ENCODE measurements at regions not wholly inside any gene's neighbourhood (a gene's known extent, or its start where the extent isn't known, plus 50 kb on each side); places are given as distances from the start of the nearest gene placed in this dataset.

- no peak for DNase-seq
Observed at GRCh38 chr11:40062616-40063015, 1396.8 kb downstream of the LRRC4C start.

- no peak for DNase-seq
Observed at GRCh38 chr11:40061221-40061620, 1398.2 kb downstream of the LRRC4C start.

- DNase-seq, result no peak
Observed at GRCh38 chr11:40054631-40055030, 1404.8 kb downstream of the LRRC4C start.

- DNase-seq, result no peak
Observed at GRCh38 chr11:40045312-40045711, 1414.1 kb downstream of the LRRC4C start.

- no peak for DNase-seq
Observed at GRCh38 chr11:40037005-40037404, 1422.4 kb downstream of the LRRC4C start.

- no peak for DNase-seq
Observed at GRCh38 chr11:40032331-40032730, 1427.1 kb downstream of the LRRC4C start.

- no peak for DNase-seq
Observed at GRCh38 chr11:40030867-40031266, 1428.6 kb downstream of the LRRC4C start.

GRCh38 chr11:40029391-40029790, 1430.1 kb downstream of the LRRC4C start:
- no peak for DNase-seq

GRCh38 chr11:40027720-40028119, 1431.7 kb downstream of the LRRC4C start:
- DNase-seq, result no peak

GRCh38 chr11:40023724-40024123, 1435.7 kb downstream of the LRRC4C start:
- DNase-seq, result no peak

GRCh38 chr11:40010011-40010410, 1449.4 kb downstream of the LRRC4C start:
- DNase-seq, result no peak

GRCh38 chr11:39992551-39992950, 1466.9 kb downstream of the LRRC4C start:
- DNase-seq, result no peak

- no peak for DNase-seq
Observed at GRCh38 chr11:39990421-39990831, 1469.0 kb downstream of the LRRC4C start.

GRCh38 chr11:39975091-39975490, 1484.4 kb downstream of the LRRC4C start:
- DNase-seq, result no peak

GRCh38 chr11:39972461-39972860, 1487.0 kb downstream of the LRRC4C start:
- DNase-seq, result no peak

- DNase-seq, result no peak
Observed at GRCh38 chr11:39971938-39972337, 1487.5 kb downstream of the LRRC4C start.

GRCh38 chr11:39968071-39968470, 1491.4 kb downstream of the LRRC4C start:
- DNase-seq, result no peak

- no peak for DNase-seq
Observed at GRCh38 chr11:39965701-39966100, 1493.8 kb downstream of the LRRC4C start.

- no peak for DNase-seq
Observed at GRCh38 chr11:39960206-39960605, 1499.2 kb downstream of the LRRC4C start.

- no peak for DNase-seq
Observed at GRCh38 chr11:39932966-39933365, 1526.5 kb downstream of the LRRC4C start.

- DNase-seq, result no peak
Observed at GRCh38 chr11:39917256-39917655, 1542.2 kb downstream of the LRRC4C start.

- DNase-seq, result no peak
Observed at GRCh38 chr11:39910087-39910486, 1549.4 kb downstream of the LRRC4C start.

- DNase-seq, result no peak
Observed at GRCh38 chr11:39860931-39861330, 1598.5 kb downstream of the LRRC4C start.

- DNase-seq, result no peak
Observed at GRCh38 chr11:39817241-39817640, 1642.2 kb downstream of the LRRC4C start.

- no peak for DNase-seq
Observed at GRCh38 chr11:39810358-39810757, 1649.1 kb downstream of the LRRC4C start.

GRCh38 chr11:39809833-39810232, 1649.6 kb downstream of the LRRC4C start:
- DNase-seq, result no peak
